NCI-H1436 (cell line): ENCODE measurements at regions not wholly inside any gene's neighbourhood (a gene's known extent, or its start where the extent isn't known, plus 50 kb on each side); places are given as distances from the start of the nearest gene placed in this dataset.
"Not testable (repeated sequence)": the region's sequence is repeated elsewhere in the genome, so short reads cannot be mapped to it uniquely, and the experiment has no call there.

Source experiments
- DNase-seq: peaks from one replicate; lab custom pipeline; 2025; lab: John Stamatoyannopoulos, UW

GRCh38 chr3:73228959-73229358, 167.5 kb downstream of the EBLN2 start:
- DNase-seq = no peak

DNA sequence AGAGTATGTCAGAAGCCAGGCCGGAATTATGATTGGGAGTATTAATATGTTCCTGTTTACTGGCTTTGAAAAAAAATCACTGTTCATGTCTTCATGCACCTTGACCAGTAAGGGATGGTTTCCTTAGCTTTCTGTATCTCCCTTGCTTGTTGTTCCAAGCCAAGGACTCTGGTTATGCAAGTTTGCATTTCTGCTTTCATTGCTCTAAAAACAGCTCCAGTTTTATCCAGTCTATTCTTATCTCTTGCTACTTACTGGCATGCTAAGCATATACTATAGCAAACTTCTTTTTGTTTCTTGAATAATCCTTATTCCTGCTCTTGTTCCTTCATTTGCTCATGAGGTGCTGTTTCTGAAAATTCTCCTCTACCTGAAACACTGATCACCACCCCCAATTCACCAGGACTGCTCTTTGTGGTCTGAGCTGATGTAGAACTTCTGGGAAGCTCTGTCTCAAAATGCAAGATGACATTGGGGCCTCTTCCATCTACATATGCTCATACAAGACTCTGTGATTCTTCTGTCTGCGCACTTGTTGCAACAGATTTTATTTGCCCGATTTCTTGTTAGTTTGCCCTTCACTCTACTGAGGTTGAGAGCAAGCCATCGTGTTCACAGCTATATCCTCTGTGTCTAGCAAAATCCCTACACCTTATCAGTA, 173.0 kb downstream of the EBLN2 start:
- DNase-seq = no peak

- DNase-seq = no peak
Observed at GRCh38 chr3:73235768-73236167, 174.3 kb downstream of the EBLN2 start.

DNA sequence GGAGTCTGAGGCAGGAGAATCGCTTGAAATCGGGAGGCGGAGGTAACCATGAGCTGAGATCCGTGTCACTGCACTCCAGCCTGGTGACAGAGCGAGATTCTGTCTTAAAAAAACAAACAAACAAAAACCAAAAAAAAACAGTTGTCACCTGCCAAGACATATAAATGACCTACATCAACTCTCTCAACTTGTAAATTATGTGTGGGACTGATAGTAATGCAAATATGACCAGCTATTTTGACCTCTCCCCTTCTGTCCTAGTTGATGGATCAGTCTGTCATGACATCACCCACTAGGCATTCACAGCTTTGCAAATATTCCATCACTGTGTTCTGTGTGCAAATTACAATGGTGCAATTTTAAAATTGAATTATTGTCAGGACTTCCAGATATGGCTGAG, 175.4 kb downstream of the EBLN2 start:
- DNase-seq = no peak

DNA sequence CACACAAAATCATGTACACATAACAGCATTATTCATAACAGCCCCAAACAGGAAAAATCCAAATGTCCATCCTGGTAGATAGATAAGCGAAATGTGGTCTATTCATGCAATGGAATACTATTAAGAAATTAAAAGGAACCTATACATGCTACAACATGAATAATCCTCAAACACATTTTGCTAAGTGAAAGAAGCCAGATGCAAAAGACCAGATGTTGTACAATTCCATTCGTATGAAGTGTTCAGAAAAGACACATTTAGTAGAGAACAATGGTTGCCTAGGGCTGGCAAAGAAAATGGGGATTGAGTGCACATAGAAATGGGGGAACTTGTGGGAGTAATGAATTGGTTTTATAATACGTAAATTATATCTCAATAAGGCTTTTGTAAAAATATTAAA, 182.3 kb downstream of the EBLN2 start:
- no peak for DNase-seq

DNA sequence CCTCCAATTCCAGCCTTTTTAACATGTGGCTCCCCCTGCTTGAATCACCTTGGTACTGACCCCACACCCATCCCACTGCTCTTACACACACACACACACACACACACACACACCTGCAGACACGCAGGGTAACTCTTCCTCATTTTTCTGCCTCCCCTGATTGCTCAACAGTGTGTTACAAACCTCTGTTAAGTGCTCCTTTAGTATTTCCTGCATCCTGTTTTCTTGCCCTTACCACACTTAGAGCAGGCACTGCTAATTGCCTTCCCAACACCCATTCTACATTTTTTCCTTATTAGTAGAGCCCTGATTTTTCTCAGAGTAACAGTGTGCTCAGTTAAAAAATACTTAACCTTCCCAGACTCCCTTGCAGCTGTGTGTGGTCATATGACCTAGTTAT, 184.0 kb downstream of the EBLN2 start:
- no peak for DNase-seq

GRCh38 chr3:73249047-73249446, 187.6 kb downstream of the EBLN2 start:
- DNase-seq = no peak

- no peak for DNase-seq
Observed at GRCh38 chr3:73254062-73254461, 192.6 kb downstream of the EBLN2 start.

- DNase-seq = peak; percentile 52
Observed at GRCh38 chr3:73255609-73256029, 194.2 kb downstream of the EBLN2 start.

- DNase-seq = no peak
Observed at GRCh38 chr3:73257186-73257585, 195.7 kb downstream of the EBLN2 start.

DNA sequence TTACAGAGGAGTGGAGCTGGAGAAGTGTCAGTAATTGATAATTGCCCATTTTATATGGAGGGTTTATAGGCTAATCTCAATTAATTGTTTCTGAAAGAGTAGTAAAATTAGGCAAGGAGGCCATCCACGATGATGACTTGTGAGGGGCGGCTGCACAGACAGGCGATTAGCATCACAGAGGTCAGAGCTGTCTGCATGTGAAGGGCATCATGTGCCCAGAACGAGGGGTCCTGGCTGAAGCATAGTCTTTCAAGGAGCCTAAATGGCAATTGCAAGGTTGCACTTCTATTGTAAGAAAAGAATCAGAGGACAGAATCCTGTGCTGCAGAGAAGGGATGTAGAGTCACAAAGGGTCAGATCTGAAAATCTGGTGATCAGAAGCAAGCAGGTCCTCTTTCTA, 196.6 kb downstream of the EBLN2 start:
- no peak for DNase-seq

DNA sequence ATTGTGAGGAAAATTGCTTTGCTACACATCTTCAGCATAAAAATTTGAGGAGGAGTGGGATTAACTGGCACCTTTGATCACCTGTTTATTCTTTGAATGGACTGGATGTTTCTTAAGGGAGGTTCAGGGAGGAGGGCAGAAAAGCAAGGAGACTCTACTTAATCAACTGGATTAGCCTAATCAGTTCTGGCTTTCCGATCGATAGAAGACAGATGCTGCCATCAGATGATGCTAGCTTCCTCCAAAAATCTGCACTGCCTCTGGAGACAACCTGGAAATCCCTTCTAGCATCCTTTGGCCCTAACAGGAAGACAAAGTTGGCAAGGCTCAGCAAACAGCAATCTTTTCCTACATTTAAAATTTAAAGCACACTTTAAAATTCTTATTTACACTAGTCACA, 197.8 kb downstream of the EBLN2 start:
- no peak for DNase-seq

DNA sequence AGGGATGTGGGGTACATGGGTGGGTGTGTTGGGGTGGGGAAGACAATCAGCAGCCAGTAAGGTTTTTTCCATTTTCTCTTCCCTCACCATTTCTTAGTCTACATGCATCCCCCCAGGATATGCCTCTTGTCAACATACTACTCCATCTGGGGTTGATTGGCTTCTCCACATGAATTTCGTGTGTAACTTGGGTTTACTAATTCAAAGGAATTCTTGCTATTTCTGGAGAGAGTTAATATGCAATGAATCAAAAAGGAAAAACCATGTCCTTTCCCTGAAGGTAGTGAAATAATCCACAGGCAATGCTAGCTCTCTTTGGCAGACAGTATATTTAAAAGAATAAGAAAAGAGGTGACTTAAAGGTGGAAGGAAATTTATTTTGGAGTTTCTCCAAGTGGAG, 198.4 kb downstream of the EBLN2 start:
- no peak for DNase-seq

- not testable (repeated sequence) for DNase-seq
Observed at GRCh38 chr3:73266558-73266957, 205.1 kb downstream of the EBLN2 start.

GRCh38 chr3:73269126-73269525, 207.7 kb downstream of the EBLN2 start:
- DNase-seq = not testable (repeated sequence)

DNA sequence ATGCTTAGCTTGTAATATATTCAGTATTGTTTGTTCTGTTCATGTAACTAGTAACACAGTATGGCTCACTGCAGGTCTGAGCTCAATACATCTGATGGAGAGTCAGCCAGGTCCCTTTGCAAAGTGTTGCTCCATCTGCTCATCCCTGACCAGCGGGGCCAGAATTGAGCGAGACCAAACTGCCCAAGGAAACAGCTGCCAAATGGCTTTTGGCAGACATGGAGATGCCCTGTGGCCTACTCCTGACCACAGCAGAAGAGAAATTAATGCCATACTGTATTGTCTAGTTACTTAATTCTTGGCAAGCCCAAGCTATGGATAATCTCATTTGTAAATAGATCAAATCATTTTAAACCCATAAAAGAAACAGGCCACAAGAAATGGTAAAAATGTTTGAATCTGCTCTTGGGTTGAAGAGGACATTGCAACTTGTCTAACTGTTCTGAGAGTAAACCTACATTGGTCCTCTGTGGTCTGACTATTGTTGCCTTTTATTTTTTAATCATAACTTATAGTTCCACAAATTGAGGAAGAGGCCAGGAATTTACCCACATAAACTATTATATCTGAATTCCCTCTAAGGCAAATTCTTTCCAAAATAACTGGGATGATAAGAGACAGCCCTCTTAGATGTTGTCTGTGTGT, 209.5 kb downstream of the EBLN2 start:
- DNase-seq = no peak

DNA sequence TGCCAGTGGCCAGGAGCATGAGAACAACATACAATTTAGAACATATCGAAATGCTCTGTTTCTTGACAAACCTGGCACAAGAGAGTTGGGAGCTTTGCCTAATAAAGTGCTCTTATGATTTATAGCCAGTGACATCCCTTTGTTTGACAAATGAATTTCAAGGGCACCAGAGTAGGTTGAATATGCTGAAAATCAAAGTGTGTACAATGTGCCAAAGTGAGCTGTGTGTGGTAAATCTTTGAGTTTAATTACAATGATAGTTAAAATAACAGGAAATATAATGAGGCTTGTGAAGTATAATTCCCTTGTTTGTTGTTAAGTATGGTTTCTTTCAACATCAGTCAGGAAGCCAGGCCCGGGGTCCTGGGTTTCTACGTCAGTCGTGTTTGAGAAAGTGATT, 211.9 kb downstream of the EBLN2 start:
- DNase-seq = no peak

DNA sequence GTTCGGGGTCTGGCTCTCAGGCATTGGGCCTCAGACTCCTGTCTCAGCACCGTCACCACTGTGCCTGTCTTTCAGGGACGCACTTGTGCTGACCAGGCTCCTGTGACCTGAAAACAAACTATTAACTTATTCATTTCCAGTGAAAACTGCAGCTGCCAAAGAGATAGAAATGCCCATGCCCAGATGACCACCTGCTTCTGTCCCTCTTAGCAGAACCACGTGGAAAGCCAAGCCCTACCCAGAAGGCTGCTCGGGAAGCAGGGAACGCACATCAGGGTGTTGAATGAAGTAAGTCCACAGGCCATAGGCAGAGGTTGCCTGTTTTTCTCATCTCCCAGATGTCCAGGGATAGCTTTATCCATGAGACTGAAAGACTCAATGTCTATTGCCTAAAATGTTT, 219.3 kb downstream of the EBLN2 start:
- DNase-seq = no peak

GRCh38 chr3:73284472-73284871, 223.0 kb downstream of the EBLN2 start:
- no peak for DNase-seq

- no peak for DNase-seq
Observed at GRCh38 chr3:73291541-73291940, 230.1 kb downstream of the EBLN2 start.

- DNase-seq = no peak
Observed at GRCh38 chr3:73292220-73292619, 230.8 kb downstream of the EBLN2 start.

DNA sequence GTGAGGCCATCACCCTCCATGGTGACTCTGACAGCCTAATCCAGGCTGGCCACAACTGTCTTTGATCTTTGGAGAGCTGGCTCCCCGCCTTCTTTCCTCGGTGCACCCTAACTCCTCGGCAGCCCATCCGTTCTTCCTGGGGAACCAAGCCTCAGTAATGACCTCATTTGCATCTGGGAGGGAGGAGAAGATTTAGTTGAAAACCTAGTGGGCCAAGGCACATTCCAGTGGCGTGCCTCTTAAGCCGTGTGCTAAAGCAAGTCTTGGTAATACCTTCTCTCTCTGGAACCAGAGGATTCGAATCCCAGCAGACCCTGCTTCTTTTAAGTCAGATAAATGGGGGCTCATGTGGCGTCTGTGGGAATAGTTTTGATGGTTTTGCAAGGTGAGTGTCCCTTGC, 233.1 kb downstream of the EBLN2 start:
- no peak for DNase-seq

DNA sequence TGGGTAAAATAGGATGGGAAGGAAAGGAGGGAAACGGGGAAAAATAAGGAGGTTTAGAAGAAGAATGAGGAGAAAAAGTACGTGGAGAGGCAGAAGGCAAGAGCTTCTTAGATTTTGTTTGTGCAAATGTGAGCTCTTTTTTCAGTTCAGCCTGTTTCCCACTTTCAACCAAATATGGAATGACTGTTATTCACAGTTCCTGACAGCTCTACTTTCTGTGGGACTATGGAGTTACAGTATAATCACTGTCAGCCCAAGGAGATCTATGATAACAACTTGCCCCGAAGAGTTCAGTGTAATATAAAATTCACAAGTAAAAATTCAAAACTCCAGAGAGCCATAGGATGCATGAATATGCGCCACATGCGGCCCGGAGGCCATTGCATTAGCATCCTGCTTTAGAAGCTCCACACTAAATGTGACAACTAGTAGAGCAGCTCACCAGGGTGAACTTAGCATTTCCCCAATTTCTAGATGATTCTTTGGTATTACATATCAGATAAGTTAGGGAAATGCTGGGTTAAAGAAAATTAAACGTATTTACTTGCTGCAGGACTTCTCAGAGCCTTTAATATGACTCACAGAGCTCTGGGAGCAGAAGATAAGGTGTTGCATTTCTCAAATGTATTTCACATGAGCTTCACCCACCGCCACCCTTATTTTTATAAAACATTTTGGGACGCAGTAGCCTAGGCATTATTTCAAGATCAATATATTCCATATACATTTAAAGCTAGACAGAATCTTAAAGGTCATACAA, 234.6 kb downstream of the EBLN2 start:
- DNase-seq = no peak
